T-helper 1 cell (primary cell): ENCODE measurements at regions not wholly inside any gene's neighbourhood (a gene's known extent, or its start where the extent isn't known, plus 50 kb on each side); places are given as distances from the start of the nearest gene placed in this dataset.
"Not testable (repeated sequence)": the region's sequence is repeated elsewhere in the genome, so short reads cannot be mapped to it uniquely, and the experiment has no call there.

ENCODE experiments used
- DNase-seq, 5 donors: peaks; one replicate each; pipeline ENCODE4 v3.0.0-alpha.2; 2012 to 2020

- not testable (repeated sequence) for DNase-seq
These were observed 97.1 kb downstream of the PPIAL4G start for GRCh38 chr1:148386031-148386398.

GRCh38 chr1:148385371-148386030, 97.6 kb downstream of the PPIAL4G start:
- DNase-seq = no peak

GRCh38 chr1:148383966-148384365, 99.1 kb downstream of the PPIAL4G start:
- no peak for DNase-seq

- no peak for DNase-seq
These were observed 103.4 kb downstream of the PPIAL4G start for GRCh38 chr1:148379697-148380096.

- no peak for DNase-seq
These were observed 104.0 kb downstream of the PPIAL4G start for GRCh38 chr1:148379170-148379500.

GRCh38 chr1:148377992-148378391, 105.1 kb downstream of the PPIAL4G start:
- DNase-seq = not testable (repeated sequence)

- not testable (repeated sequence) for DNase-seq
These were observed 106.1 kb downstream of the PPIAL4G start for GRCh38 chr1:148377045-148377444.

GRCh38 chr1:148374101-148374500, 109.0 kb downstream of the PPIAL4G start:
- DNase-seq = no peak

GRCh38 chr1:148373192-148373925, 109.7 kb downstream of the PPIAL4G start:
- peak in 1 of 5 donors; percentile 13 for DNase-seq

- peak in 4 of 5 donors; percentile 32 to 73 (median 36) for DNase-seq
These were observed 110.4 kb downstream of the PPIAL4G start for GRCh38 chr1:148372731-148373130.

- not testable (repeated sequence) for DNase-seq
These were observed 110.9 kb downstream of the PPIAL4G start for GRCh38 chr1:148372051-148372726.

- DNase-seq = peak; percentile 33 to 79 (median 60)
These were observed 111.5 kb downstream of the PPIAL4G start for GRCh38 chr1:148371551-148371994.

GRCh38 chr1:148370661-148371060, 112.4 kb downstream of the PPIAL4G start:
- DNase-seq = not testable (repeated sequence)

- DNase-seq = no peak
These were observed 115.5 kb downstream of the PPIAL4G start for GRCh38 chr1:148367596-148367995.

GRCh38 chr1:148366136-148366753, 116.9 kb downstream of the PPIAL4G start:
- DNase-seq = not testable (repeated sequence)

GRCh38 chr1:148365151-148365550, 118.0 kb downstream of the PPIAL4G start:
- DNase-seq = not testable (repeated sequence)

GRCh38 chr1:148363979-148364378, 119.1 kb downstream of the PPIAL4G start:
- not testable (repeated sequence) for DNase-seq

- DNase-seq = peak in 1 of 5 donors; percentile 54
These were observed 119.7 kb downstream of the PPIAL4G start for GRCh38 chr1:148363439-148363810.

GRCh38 chr1:148362626-148363438, 120.3 kb downstream of the PPIAL4G start:
- no peak for DNase-seq

- DNase-seq = peak in 1 of 5 donors; percentile 11
These were observed 120.9 kb downstream of the PPIAL4G start for GRCh38 chr1:148362216-148362611.

GRCh38 chr1:148361427-148362215, 121.5 kb downstream of the PPIAL4G start:
- DNase-seq = peak; percentile 21 to 42 (median 38)
